AG04450 (cell line): ENCODE measurements at regions not wholly inside any gene's neighbourhood (a gene's known extent, or its start where the extent isn't known, plus 50 kb on each side); places are given as distances from the start of the nearest gene placed in this dataset.

Experiments used
- CTCF ChIA-PET: fragments of 300-600, 350-600 bp; formaldehyde crosslinking; extraction: SDS; loops from one replicate; lab custom pipeline; 2022; ENCODE audit warnings: antibody characterized with exemption, inconsistent platforms; lab: Charles Lee
- POLR2A ChIA-PET: fragments of 350-600 bp; formaldehyde crosslinking; extraction: SDS; loops from one replicate; lab custom pipeline; 2021; ENCODE audit warnings: antibody characterized with exemption, inconsistent platforms; lab: Yijun Ruan, JAX
- DNase-seq: peaks from one replicate; pipeline ENCODE4 v3.0.0-alpha.2; 2011; ENCODE audit warnings: low read depth, low spot score
- H3K27ac ChIP-seq: one replicate; pipeline ENCODE4 v1.5.1; 2012; ENCODE audit warnings: low read depth, low read length, control low read depth
- H3K27me3 ChIP-seq: one replicate; pipeline ENCODE4 v1.6.0; 2012; ENCODE audit warnings: low read length; ENCODE audit not compliant: control insufficient read depth, insufficient read depth
- H3K4me3 ChIP-seq: 2 replicates; pipeline ENCODE4 v1.5.1; 2011; ENCODE audit warnings: mild to moderate bottlenecking, low read depth, low read length, control low read depth
- H3K9me3 ChIP-seq: 2 replicates; pipeline ENCODE4 v1.5.1; 2012; ENCODE audit warnings: low read length; ENCODE audit not compliant: control insufficient read depth, insufficient read depth
- TF ChIP-seq, protein P1 (sequence below): IDR thresholded peaks from 2 replicates; pipeline ENCODE4 v1.5.1; 2011; ENCODE audit warnings: low read depth, low read length, control low read depth, inconsistent platforms

DNA sequence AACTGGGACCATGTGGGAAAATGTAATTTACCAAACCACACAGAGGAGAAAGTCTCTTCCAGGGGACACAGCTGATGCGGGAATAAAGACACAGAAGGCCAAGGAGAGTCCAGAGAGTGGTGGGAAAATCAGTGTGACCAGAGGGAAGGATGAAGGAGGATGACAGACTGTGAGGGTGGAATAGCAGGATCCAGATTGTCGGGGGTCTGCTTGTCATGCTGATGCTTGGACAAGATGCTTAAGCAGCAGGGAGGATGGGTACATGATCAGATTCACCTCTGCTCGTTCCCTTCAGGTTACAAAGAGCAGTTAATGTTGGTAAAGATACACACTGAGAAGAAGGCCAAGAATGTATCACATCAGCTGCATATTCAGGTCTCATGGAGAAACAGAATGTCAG lies 117.1 kb upstream of the ZNF644 start:
- TF ChIP-seq, protein P1, sequence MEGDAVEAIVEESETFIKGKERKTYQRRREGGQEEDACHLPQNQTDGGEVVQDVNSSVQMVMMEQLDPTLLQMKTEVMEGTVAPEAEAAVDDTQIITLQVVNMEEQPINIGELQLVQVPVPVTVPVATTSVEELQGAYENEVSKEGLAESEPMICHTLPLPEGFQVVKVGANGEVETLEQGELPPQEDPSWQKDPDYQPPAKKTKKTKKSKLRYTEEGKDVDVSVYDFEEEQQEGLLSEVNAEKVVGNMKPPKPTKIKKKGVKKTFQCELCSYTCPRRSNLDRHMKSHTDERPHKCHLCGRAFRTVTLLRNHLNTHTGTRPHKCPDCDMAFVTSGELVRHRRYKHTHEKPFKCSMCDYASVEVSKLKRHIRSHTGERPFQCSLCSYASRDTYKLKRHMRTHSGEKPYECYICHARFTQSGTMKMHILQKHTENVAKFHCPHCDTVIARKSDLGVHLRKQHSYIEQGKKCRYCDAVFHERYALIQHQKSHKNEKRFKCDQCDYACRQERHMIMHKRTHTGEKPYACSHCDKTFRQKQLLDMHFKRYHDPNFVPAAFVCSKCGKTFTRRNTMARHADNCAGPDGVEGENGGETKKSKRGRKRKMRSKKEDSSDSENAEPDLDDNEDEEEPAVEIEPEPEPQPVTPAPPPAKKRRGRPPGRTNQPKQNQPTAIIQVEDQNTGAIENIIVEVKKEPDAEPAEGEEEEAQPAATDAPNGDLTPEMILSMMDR, result no peak
- no peak overlapping the region for H3K27ac ChIP-seq
- ChIA-PET POLR2A (no interaction called here), CTCF (no interaction called here)
- no peak for DNase-seq
- H3K27me3 ChIP-seq, result no peaks in the 10 kb centered on the region
- no peaks in the 10 kb centered on the region for H3K9me3 ChIP-seq
- no peak overlapping the region for H3K4me3 ChIP-seq

DNA sequence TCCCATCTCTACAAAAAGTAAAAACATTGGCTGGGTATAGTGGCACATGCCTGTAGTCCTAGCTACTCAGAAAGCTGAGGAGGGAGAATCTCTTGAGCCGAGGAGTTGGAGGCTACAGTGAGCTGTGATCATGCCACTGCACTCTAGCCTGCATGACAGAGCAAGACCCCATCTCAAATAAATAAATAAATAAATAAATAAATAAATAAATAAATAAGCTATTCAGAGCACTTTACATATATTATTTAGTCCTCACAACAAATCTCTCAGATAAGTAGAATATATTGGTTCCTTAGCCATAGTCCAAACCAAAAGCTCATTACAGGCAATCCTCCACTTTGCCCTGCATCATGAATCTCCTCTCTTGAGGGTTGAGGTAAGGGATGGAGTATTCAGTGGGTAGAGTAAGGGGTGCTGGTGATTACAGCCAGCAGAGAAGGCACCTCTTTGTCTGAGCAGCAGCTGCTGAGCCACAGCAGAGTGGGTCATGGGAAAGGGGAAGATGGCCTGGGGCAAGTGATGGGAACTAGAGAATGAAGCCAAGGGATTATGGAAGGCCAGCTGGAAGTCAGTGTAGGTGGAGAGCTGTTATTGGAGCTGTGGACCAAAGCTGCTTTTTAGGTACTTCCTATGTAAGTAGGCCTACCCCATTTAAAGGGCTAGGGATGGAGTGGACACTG lies 115.5 kb upstream of the ZNF644 start:
- H3K27me3 ChIP-seq, result no peaks in the 10 kb centered on the region
- H3K27ac ChIP-seq, result no peak overlapping the region
- POLR2A ChIA-PET, result no interaction called here
- H3K4me3 ChIP-seq, result no peak overlapping the region
- H3K9me3 ChIP-seq, result no peaks in the 10 kb centered on the region
- DNase-seq, result no peak
- CTCF ChIA-PET, result interaction anchor here (1.6 to 2.0 kb wide), 2 partner anchors 28 to 416 kb away, joined by 3 to 25 read pairs; no protein-coding TSS in a partner anchor
- TF ChIP-seq, protein P1, result no peak

DNA sequence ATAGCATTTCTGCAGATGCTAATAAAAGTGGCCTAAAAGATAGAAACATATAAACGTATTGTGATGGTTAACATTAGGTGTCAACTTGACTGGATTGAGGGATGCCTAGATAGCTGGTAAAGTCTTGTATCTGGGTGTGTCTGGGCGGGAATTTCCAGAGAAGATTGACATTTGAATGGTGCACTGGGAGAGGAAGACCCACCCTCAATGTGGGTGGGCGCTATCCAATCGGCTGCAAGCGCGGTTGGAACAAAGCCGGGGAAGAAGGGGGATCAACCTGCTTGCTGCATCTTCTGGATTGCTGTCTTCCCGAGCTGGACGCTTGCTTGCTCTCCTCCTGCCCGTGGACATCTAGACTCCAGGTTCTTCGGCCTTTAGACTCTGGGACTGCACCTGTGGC lies 114.0 kb upstream of the ZNF644 start:
- TF ChIP-seq, protein P1, result no peak
- H3K9me3 ChIP-seq, result no peaks in the 10 kb centered on the region
- ChIA-PET POLR2A (no interaction called here), CTCF (interaction anchor here (0.7 to 1.6 kb wide), 2 partner anchors 29 to 414 kb away, joined by 3 to 9 read pairs; no protein-coding TSS in a partner anchor)
- DNase-seq, result no peak
- H3K4me3 ChIP-seq, result no peak overlapping the region
- no peak overlapping the region for H3K27ac ChIP-seq
- no peaks in the 10 kb centered on the region for H3K27me3 ChIP-seq

DNA sequence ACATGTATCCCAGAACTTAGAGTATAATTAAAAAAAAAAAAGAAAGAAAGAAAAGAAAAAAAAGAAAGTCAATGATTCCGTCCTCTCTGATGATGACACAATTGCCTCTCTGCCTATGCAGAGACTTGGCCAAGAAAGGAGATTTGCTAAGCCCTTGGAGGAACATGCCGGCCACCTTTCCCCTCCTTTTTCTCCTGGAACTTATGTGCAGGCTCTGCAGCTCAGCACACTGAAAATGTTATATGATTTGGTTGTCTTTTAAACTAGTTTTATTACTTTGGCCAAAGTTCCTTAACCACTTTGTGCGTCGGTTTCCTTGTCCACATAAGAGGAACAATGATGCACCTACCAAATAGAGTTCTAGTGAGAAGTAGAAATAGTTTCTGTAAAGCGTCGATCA lies 111.4 kb upstream of the ZNF644 start:
- no peak for DNase-seq
- TF ChIP-seq, protein P1, result no peak
- ChIA-PET POLR2A (no interaction called here), CTCF (interaction anchor here (1.5 kb wide), 1 partner anchor 31 kb away, joined by 3 read pairs; no protein-coding TSS in a partner anchor)
- Histone ChIP-seq H3K9me3 (no peaks in the 10 kb centered on the region), H3K27ac (no peak overlapping the region), H3K4me3 (no peak overlapping the region), H3K27me3 (no peaks in the 10 kb centered on the region)

DNA sequence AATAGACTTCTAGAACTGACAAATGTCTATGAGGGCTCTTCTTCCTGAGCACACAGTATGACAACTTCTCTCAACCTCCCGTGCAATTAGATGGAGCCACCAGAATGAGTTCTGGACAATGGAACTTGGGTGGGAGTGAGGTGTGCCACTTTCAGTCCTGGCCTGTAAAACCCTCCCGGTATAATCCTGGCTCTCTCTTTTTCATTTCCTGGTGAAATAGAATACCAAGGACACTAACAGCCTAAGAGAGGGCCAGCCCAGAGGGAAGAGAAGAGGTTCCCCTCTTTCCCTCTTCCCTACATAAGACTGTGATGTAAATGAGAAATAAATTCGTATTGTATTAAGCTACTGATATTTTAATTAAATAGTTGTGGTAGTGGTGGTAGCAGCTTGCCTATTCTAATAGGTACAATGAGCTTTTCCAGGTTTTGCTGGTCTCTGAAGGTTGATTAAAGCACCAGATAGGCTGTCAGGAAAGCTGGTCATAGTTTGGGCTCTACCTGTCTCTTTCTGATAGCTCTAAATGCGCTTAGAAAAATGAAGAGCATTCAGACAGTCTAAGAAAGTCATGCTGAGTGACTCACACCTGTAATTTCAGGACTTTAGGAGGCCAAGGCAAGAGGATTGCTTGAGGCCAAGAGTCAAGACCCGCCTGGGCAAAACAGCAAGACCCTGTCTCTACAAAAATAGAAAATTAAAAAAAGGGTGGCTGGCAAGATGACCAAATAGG lies 108.6 kb upstream of the ZNF644 start:
- POLR2A ChIA-PET, result no interaction called here
- Histone ChIP-seq H3K9me3 (no peaks in the 10 kb centered on the region), H3K27me3 (no peaks in the 10 kb centered on the region), H3K4me3 (no peak overlapping the region), H3K27ac (no peak overlapping the region)
- DNase-seq, result no peak
- CTCF ChIA-PET, result interaction anchor here (0.6 kb wide), 1 partner anchor 17 kb away, joined by 7 read pairs; no protein-coding TSS in a partner anchor
- TF ChIP-seq, protein P1, result no peak
